NCI-H1092 (cell line): ENCODE measurements at regions not wholly inside any gene's neighbourhood (a gene's known extent, or its start where the extent isn't known, plus 50 kb on each side); places are given as distances from the start of the nearest gene placed in this dataset.
"Not testable (repeated sequence)": the region's sequence is repeated elsewhere in the genome, so short reads cannot be mapped to it uniquely, and the experiment has no call there.

ENCODE experiments used
- DNase-seq: peaks from one replicate; lab custom pipeline; 2025; lab: John Stamatoyannopoulos, UW

DNA sequence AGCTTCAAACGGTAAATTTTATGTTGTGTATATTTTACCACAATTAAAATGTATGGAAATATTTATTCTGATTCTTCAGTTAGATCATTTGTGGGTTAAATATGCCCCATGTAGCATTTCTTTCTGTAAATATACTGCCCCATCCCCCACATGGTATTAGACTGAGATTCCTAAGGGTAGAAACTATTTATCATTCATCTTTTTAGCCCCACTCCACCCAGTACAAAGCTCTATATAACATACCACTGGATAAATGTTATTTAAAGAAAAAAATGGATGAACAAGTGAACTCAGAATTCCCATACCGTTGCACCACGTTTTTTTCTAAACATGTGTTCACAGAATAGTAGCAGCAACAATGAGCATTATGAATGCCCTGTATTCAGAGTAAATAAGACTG is 234.0 kb upstream of the IRF2BP2 start:
- DNase-seq, result no peak

DNA sequence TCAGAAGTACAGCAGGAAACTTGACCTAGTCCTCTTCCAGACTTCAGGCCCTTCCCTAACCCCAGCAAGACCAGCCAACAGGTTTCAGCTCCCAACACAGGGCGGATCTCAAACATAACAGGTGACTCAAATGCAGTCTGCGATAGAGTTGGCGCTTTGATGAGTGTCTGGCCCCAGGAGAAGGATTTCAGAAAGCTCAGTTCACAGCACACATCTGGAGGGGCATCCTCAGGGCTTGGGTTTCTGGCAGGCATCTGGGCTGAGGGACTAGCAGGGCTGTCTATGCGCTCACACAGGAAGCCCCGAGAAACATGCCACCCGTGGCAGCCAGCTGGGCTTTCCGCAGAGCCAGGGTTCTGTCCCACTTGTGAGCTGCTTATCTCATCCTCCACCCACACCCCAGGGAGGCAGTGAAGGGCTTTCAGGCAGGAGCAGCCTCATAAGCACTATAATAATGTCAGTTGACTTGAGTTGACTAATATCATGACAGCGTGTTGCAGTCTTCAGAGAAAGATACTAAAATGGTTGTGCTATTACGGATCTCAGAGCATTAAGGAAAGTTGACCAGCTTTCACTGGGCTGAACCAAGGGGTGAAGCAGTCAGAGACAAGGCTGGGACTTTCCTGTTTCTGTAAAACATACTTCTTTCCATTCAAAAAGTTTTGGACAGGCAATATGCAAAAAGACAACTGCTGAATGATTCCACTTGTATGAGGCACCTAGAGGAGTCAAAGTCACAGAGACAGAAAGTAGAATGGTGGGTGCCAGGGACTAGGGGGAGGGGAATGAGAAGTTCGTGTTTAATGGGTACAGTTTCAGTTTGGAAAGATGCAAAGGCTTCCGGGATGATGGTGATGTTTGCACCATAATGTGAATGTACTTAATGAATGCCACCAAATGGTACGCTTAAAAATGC is 233.0 kb upstream of the IRF2BP2 start:
- DNase-seq, result no peak

GRCh38 chr1:234841710-234842231 is 231.8 kb upstream of the IRF2BP2 start:
- DNase-seq, result no peak

DNA sequence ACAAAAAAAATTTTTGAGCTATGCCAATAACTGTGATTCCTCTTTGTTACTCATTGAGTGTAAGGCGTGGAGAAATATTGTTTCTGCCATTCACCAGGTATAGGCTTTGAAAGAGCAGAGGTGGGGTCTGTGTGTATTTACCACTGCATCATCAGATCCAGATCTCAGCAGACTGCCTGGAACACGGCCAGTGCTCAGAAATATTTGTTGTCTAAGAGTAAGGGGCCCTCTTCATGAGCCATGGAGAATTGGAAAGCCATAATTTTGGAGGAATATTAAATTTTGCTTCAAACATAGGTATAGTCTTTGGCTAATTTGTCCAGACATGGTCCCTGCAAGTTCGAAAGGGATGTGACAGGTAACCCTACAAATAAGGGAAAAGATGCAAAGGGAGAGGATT is 231.3 kb upstream of the IRF2BP2 start:
- DNase-seq, result no peak

- DNase-seq, result no peak
These were observed 230.9 kb upstream of the IRF2BP2 start for GRCh38 chr1:234840843-234841242.

- peak; percentile 23 for DNase-seq
These were observed 230.3 kb upstream of the IRF2BP2 start for GRCh38 chr1:234840253-234840652.

GRCh38 chr1:234839663-234840062 is 229.7 kb upstream of the IRF2BP2 start:
- no peak for DNase-seq

DNA sequence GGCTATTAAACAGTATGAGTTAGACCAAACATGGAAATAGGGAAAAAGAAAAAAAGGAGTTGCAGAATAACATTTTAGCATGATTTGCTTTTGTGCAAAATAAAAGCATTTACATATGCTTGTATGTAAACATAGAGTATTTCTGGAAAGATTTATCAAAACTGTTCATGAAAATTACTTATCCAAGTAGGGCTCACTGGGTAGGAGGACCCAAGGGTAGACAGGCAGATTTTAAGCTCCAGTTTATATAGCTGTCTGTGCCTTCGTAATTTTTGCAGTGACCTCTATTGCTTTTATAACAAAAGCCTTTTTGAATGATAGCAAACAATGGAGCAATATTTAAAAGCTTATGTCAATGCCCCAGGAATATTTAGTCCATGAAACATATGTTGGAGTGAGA is 228.8 kb upstream of the IRF2BP2 start:
- DNase-seq, result no peak

DNA sequence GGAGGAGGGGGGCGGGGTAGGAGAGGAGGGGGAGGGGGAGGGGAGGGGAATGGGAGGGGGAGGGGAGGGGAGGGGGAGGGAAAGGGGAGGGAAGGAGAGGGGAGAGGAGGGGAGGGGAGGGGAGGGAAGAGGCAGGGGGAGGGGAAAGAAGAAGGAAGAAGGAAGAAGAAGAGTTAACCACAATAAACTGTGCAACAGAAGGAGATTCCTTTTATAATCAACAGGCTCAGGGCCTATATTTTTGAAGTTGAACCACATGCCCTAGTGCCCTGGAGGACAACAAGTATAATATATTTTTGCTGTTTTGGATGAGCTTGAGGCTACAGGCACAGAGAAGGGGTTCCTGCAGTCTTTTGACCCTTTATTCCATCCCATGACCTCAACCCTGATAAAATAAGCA is 228.2 kb upstream of the IRF2BP2 start:
- no peak for DNase-seq

GRCh38 chr1:234837713-234838112 is 227.7 kb upstream of the IRF2BP2 start:
- no peak for DNase-seq

GRCh38 chr1:234836776-234837357 is 226.9 kb upstream of the IRF2BP2 start:
- no peak for DNase-seq

GRCh38 chr1:234836045-234836681 is 226.2 kb upstream of the IRF2BP2 start:
- no peak for DNase-seq

GRCh38 chr1:234835239-234835638 is 225.3 kb upstream of the IRF2BP2 start:
- DNase-seq, result no peak

- no peak for DNase-seq
These were observed 223.7 kb upstream of the IRF2BP2 start for GRCh38 chr1:234833646-234834045.

DNA sequence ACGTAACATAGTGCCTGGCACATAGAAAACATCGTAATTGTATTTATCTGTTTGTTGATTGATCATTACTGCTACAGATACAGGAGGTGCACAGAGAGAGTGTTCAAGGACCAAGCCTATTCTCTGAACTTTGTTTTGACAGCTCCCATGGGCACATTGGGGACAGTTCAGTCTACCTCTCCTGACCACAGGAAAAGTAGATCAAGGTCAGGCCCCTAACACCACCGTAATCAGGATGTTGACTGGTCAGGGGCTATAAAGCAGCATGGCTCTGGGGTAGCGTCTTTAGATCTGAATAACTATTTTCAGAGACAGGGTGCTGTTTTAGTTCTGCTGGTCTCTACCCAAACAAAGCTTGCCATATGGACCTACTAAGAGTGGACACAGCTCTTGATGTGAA is 223.1 kb upstream of the IRF2BP2 start:
- DNase-seq, result no peak

DNA sequence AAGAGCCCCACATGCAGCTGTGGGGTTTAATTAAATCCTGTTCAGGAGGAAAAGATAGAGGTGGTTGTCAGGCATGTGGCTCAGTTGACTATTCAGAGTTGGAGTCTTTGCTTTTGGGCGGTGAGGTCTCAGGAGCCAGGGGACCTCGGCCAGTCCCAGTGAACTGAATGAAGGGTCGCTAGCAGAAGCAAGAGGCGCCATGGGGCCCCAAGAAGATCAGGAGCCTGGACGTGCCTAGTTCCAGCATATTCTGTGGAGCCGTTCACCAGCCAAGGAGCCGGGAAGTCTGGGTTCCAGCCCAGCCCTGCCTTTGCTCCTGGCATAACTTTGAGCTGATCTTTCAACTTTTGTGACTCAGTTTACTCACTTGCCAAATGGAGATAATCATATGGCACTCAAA is 217.7 kb upstream of the IRF2BP2 start:
- DNase-seq, result no peak

DNA sequence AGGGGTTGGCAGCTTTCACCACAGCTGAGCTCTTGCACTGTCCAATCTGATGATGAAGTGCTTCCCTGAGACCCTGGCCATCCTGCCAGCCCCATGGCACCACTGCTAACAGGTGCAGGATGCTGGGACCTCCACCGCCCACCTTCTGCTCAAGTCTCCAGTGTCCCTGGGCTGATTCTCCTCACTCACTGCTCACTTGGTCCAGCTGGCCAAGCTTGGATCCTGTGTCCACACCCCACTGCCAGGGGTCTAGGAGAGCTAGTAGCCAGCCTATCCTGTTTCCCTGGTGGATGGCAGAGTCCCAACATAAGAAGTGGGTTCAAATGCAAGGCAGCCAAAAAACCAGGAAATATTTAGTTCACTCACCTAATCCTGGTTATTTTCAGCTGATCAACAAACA is 217.2 kb upstream of the IRF2BP2 start:
- no peak for DNase-seq

DNA sequence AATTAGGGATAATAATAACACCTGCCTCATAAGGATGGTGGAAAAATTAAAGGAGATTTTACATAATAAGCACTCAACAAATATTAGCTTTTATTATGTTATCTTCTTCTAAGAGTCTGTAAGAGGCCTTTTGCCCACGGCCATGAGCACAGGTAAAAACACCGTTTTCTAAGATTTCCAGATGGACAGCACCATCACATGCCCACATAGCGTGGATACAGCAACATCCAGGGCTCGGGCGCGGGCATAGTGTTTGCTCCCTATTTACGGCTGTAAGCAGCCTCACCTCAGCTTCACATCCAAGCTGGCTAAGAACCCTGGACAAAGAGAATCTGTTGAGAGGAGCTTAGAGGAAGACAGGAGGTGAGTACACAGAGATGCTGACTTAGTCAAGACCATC is 216.4 kb upstream of the IRF2BP2 start:
- DNase-seq, result no peak

- no peak for DNase-seq
These were observed 215.7 kb upstream of the IRF2BP2 start for GRCh38 chr1:234825498-234826165.

DNA sequence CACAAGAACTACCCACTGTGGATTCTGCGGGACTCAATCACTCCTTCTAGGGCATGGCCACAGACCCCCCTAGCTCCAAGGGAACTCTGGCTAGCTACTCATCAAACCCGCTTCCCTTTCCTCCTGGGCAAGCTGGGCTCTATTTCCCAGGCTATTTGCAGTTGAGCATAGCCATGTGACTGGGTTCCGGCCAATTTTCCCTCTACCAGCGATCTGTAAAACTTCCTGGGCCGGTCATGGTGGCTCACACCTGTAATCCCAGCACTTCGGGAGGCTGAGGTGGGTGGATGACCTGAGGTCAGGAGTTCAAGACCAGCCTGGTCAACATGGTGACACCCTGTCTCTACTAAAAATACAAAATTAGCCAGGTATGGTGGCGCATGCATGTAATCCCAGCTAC is 214.9 kb upstream of the IRF2BP2 start:
- DNase-seq, result not testable (repeated sequence)

- peak; percentile 61 for DNase-seq
These were observed 213.5 kb upstream of the IRF2BP2 start for GRCh38 chr1:234823191-234824176.
